ENCODE measurements at regions not wholly inside any gene's neighbourhood (a gene's known extent, or its start where the extent isn't known, plus 50 kb on each side); places are given as distances from the start of the nearest gene placed in this dataset.
A peak's percentile ranks its signal among the peaks of the same experiment; 100 is the strongest.

DNA sequence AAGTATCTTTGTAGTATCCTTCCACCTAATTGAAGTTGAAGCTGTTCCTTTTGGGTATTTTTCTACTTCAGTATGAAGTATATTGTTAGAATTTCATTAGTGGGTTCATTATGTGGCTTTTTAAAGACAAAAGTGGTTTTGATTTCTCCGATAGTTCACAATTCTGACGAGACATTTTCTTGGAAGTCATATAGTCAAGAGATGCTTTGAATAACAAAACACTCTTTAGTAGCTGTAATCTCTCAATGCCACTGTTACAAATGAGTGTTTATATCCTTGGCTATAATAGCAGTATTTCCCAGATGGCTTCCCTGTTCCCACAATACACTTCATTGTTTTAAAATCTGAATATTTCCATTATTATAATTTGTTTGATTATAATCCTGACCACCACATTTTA, 108.7 kb upstream of the F3 start:
- no peak for TF ChIP-seq EZH2 (IDR thresholded peaks at IDR 0.05; ENCODE audit: low read depth)
- TF ChIP-seq, protein P1, sequence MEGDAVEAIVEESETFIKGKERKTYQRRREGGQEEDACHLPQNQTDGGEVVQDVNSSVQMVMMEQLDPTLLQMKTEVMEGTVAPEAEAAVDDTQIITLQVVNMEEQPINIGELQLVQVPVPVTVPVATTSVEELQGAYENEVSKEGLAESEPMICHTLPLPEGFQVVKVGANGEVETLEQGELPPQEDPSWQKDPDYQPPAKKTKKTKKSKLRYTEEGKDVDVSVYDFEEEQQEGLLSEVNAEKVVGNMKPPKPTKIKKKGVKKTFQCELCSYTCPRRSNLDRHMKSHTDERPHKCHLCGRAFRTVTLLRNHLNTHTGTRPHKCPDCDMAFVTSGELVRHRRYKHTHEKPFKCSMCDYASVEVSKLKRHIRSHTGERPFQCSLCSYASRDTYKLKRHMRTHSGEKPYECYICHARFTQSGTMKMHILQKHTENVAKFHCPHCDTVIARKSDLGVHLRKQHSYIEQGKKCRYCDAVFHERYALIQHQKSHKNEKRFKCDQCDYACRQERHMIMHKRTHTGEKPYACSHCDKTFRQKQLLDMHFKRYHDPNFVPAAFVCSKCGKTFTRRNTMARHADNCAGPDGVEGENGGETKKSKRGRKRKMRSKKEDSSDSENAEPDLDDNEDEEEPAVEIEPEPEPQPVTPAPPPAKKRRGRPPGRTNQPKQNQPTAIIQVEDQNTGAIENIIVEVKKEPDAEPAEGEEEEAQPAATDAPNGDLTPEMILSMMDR (conservative IDR thresholded peaks at IDR 0.05): no peak
- Histone ChIP-seq H4K20me1 (ENCODE audit: insufficient read depth) (no peaks in the 10 kb centered on the region), H3K27me3 (ENCODE audit: insufficient read depth, low read depth) (no peaks in the 10 kb centered on the region), H3K36me3 (ENCODE audit: low read depth) (no peaks in the 10 kb centered on the region), H3K27ac (peak overlapping the region; percentile 97), H3K4me2 (no peak overlapping the region), H3K79me2 (ENCODE audit: low read depth) (peaks cover 5% of the 10 kb centered on the region; the same call in 1 of the 2 replicates), H3K9me3 (ENCODE audit: insufficient read depth, low read depth) (no peaks in the 10 kb centered on the region), H2AFZ (no peak overlapping the region), H3K4me1 (replicated peaks; ENCODE audit: insufficient read depth) (peaks cover 84% of the 10 kb centered on the region), H3F3A (ENCODE audit: insufficient read depth, low read depth) (peaks cover 76% of the 10 kb centered on the region), H3K9me2 (ENCODE audit: insufficient read depth) (no peaks in the 10 kb centered on the region), H3K4me3 (no peak overlapping the region)
- DNase-seq: no peak
- intact Hi-C loops (cut with micrococcal nuclease; ENCODE audit: unreplicated experiment): no loop called here
- no TSS peak for BruUV-seq (replicated peaks)
- ChIA-PET CTCF (no interaction called here), POLR2A (ENCODE audit: unreplicated experiment) (no interaction called here)

DNA sequence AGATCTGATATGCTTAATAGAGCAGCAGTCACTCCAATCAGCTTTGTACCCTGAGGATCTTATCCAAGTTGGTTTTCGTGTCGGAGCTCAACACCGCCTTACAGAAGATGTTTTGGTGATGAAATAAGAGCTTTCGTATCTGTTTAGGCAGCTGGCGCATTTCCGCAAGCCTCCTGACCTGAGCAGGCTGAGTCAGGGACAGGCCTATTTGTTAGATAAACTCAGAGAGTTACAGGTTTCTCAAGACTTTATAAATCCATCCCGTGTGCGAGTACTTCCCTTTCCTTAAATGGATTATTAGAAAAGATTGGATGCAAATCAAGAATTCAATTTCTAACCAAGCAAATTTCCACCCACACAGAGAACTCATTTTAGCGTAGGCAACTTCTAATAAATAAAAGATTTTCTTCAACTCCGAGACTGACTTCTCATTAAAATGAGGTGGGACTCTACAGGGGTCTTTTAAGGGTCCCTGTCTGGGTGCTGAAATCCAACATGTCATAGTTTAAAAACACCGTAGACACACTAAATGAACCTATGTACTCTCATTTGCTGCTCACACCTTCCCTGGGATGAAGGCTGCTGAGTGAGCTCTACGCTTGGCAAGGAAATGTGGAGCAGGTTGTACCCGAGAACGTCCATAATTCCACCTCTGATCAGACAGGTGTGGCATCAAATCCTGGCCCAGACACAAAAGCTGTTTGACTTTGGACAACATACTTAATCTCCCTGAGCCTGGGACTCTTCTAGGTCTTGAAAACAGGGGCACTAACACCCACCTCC, 106.9 kb upstream of the F3 start:
- ChIA-PET CTCF (no interaction called here), POLR2A (ENCODE audit: unreplicated experiment) (interaction anchor here (0.5 to 1.5 kb wide), 13 partner anchors 10 to 586 kb away, joined by 3 to 12 read pairs (median 4); partner anchors contain the start of gene RWDD3)
- DNase-seq: peak; percentile 79 to 100

DNA sequence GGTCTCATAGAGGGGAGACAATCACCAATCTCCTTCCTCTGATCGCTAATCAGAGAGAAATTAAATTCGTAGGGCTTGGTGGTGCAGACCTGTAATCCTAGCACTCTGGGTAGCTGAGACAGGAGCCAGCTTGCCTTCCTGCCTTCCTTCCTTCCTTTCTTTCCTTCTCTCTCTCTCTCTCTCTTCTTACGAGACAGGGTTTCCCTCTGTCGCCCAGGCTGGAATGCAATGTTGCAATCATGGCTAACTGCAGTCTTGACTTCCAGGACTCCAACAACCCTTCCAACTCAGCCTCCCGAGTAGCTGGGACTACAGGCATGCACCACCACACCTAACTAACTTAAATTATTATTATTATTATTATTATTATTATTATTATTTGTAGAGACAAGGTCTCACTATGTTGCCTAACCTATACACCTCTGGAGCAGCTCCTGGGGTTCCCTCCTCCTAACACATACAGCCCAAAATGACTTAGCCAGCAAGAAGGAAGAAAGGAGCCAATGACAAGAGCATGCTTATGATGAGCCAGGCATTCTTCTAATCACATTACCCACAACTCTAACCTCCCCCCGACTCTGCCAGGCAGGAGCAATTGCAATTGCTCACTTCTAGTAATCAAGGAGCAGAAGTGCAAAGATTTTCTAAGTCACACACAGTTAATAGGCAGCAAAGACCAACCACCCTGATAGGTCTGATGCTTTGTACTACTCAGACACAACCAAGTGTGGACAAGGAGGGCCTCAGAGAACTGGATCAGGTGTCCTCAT, 105.4 kb upstream of the F3 start:
- CTCF ChIA-PET: interaction anchor here (0.6 kb wide), 1 partner anchor 112 kb away, joined by 3 read pairs; no protein-coding TSS in a partner anchor
- H3K36me3 ChIP-seq (ENCODE audit: low read depth): no peaks in the 10 kb centered on the region
- POLR2A ChIA-PET (ENCODE audit: unreplicated experiment): interaction anchor here (0.6 to 1.0 kb wide), 13 partner anchors 14 to 207 kb away, joined by 3 to 11 read pairs (median 4); partner anchors contain the start of gene F3
- peaks cover 92% of the 10 kb centered on the region for H3K4me1 ChIP-seq (replicated peaks; ENCODE audit: insufficient read depth)
- no peaks in the 10 kb centered on the region for H3K9me2 ChIP-seq (ENCODE audit: insufficient read depth)
- H3F3A ChIP-seq (ENCODE audit: insufficient read depth, low read depth): peaks cover 78% of the 10 kb centered on the region
- peak in 1 of 2 experiments; percentile 71 for DNase-seq
- H3K79me2 ChIP-seq (ENCODE audit: low read depth): peaks cover 25% of the 10 kb centered on the region; the same call in 1 of the 2 replicates
- no peaks in the 10 kb centered on the region for H3K27me3 ChIP-seq (ENCODE audit: insufficient read depth, low read depth)
- peak overlapping the region; percentile 70 for H3K4me2 ChIP-seq
- H3K4me3 ChIP-seq: peak overlapping the region; percentile 17; the same call in 1 of the 2 replicates
- H3K27ac ChIP-seq: peak overlapping the region; percentile 97
- H2AFZ ChIP-seq: no peak overlapping the region
- no peaks in the 10 kb centered on the region for H3K9me3 ChIP-seq (ENCODE audit: insufficient read depth, low read depth)
- no peaks in the 10 kb centered on the region for H4K20me1 ChIP-seq (ENCODE audit: insufficient read depth)
- intact Hi-C loops (cut with micrococcal nuclease; ENCODE audit: unreplicated experiment): loop anchor here (1.0 to 5.0 kb wide), 8 partner anchors 24 to 216 kb away; no protein-coding TSS in a partner anchor
- BruUV-seq (replicated peaks): no TSS peak
- TF ChIP-seq, protein P1 (conservative IDR thresholded peaks at IDR 0.05): no peak
- no peak for TF ChIP-seq EZH2 (IDR thresholded peaks at IDR 0.05; ENCODE audit: low read depth)

More for the DNA sequence above, 106.9 kb upstream of the F3 start:
- Histone ChIP-seq H3K4me1 (replicated peaks; ENCODE audit: insufficient read depth) (peaks cover 84% of the 10 kb centered on the region), H3K27me3 (ENCODE audit: insufficient read depth, low read depth) (no peaks in the 10 kb centered on the region), H3K4me3 (peak overlapping the region; percentile 32; the same call in 1 of the 2 replicates), H3F3A (ENCODE audit: insufficient read depth, low read depth) (peaks cover 76% of the 10 kb centered on the region), H4K20me1 (ENCODE audit: insufficient read depth) (no peaks in the 10 kb centered on the region), H3K36me3 (ENCODE audit: low read depth) (no peaks in the 10 kb centered on the region), H3K9me2 (ENCODE audit: insufficient read depth) (no peaks in the 10 kb centered on the region), H3K4me2 (peak overlapping the region; percentile 70), H3K9me3 (ENCODE audit: insufficient read depth, low read depth) (no peaks in the 10 kb centered on the region), H3K27ac (peak overlapping the region; percentile 97), H2AFZ (peak overlapping the region; percentile 45), H3K79me2 (ENCODE audit: low read depth) (peaks cover 23% of the 10 kb centered on the region; the same call in 1 of the 2 replicates)
- intact Hi-C loops (cut with micrococcal nuclease; ENCODE audit: unreplicated experiment): loop anchor here (1.0 to 5.0 kb wide), 3 partner anchors 64 to 135 kb away; no protein-coding TSS in a partner anchor
- BruUV-seq (replicated peaks): TSS peak; percentile 89
- TF ChIP-seq EZH2 (IDR thresholded peaks at IDR 0.05; ENCODE audit: low read depth): no peak
- TF ChIP-seq, protein P1 (conservative IDR thresholded peaks at IDR 0.05): no peak

Data from PC-9 (cell line).